ENCODE measurements at regions not wholly inside any gene's neighbourhood (a gene's known extent, or its start where the extent isn't known, plus 50 kb on each side); places are given as distances from the start of the nearest gene placed in this dataset.

GRCh38 chr4:157983300-157983699, 189.5 kb downstream of the GASK1B start:
- TF ChIP-seq, protein P1, sequence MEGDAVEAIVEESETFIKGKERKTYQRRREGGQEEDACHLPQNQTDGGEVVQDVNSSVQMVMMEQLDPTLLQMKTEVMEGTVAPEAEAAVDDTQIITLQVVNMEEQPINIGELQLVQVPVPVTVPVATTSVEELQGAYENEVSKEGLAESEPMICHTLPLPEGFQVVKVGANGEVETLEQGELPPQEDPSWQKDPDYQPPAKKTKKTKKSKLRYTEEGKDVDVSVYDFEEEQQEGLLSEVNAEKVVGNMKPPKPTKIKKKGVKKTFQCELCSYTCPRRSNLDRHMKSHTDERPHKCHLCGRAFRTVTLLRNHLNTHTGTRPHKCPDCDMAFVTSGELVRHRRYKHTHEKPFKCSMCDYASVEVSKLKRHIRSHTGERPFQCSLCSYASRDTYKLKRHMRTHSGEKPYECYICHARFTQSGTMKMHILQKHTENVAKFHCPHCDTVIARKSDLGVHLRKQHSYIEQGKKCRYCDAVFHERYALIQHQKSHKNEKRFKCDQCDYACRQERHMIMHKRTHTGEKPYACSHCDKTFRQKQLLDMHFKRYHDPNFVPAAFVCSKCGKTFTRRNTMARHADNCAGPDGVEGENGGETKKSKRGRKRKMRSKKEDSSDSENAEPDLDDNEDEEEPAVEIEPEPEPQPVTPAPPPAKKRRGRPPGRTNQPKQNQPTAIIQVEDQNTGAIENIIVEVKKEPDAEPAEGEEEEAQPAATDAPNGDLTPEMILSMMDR (IDR thresholded peaks at IDR 0.05; ENCODE audit: insufficient read depth, low read length), result no peak
- no peak overlapping the region for H3K4me3 ChIP-seq (ENCODE audit: low read depth, low read length)
- DNase-seq (ENCODE audit: low read depth), result no peak

DNA sequence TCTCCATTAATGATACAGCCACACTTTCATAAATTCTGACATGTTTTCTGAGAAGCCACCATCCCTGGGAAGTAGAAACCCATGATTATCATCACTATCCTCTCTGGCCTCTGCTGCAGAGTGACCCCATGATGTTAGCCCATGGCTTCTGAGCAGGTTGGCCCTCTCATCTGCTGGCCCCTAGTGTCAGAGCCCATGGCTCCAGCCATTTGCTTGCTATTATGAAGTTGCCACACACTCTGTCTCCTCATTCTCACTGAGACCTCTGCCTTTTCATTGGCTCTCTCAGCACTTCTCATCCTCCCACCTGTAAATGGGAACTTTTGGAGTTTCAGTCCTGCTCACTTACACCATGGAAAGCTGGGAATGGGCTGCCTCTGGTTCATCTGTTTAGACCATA, 192.7 kb downstream of the GASK1B start:
- no peak for DNase-seq (ENCODE audit: low read depth)
- H3K4me3 ChIP-seq (ENCODE audit: low read depth, low read length), result no peak overlapping the region
- TF ChIP-seq, protein P1 (IDR thresholded peaks at IDR 0.05; ENCODE audit: insufficient read depth, low read length), result no peak

DNA sequence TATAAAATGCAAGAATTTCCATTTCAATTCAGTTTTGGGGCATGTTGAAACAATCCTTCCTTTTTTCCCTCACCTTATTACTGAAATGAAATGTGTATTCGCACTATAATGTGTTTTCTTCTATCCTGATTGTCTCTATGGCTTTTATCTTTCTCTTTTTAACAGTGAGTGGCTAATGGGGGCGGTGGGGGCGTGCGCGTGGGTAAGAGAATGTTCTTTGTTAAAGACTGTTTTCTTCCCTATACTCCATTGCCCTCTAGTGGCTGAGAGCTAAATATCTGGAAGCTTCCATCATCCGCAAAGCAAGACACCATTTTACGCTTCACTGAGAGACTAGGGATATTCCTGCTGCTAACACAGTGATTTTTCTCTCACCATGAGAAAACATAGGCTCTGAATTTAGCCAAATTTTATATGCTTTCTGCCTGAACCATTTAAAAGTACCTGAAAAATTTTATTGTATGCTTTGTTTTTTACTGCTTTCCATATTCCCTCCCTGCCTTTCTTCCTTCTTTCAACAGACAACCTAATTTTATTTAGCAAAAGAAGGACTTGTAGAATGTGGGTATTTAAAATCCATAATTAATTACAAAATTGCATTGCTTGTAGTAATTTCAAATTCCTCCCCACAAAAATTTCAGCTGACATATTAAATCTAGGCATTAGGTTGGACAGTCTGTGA, 194.0 kb downstream of the GASK1B start:
- TF ChIP-seq, protein P1 (IDR thresholded peaks at IDR 0.05; ENCODE audit: insufficient read depth, low read length), result peak; percentile 86
- H3K4me3 ChIP-seq (ENCODE audit: low read depth, low read length), result no peak overlapping the region
- peak; percentile 80 for DNase-seq (ENCODE audit: low read depth)

DNA sequence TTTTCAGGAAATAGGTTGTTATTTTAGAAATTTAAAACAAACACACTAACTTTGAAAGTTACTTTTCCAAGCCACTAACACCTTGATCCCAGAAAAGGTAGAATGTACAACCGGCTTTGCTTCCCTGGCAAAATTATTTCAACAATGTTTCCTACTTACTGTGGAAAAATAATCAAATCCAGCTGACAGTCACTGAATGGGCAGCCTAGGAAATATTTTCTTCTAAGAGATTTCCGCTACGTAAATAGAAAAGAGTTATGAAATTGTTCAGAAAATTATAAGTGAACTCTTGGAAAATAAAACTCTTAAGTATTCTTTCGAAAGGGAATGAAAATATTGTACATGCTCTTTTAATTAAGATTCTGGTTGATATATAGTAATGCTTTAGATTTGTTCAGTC, 195.7 kb downstream of the GASK1B start:
- H3K4me3 ChIP-seq (ENCODE audit: low read depth, low read length), result no peak overlapping the region
- DNase-seq (ENCODE audit: low read depth), result no peak
- TF ChIP-seq, protein P1 (IDR thresholded peaks at IDR 0.05; ENCODE audit: insufficient read depth, low read length), result no peak

DNA sequence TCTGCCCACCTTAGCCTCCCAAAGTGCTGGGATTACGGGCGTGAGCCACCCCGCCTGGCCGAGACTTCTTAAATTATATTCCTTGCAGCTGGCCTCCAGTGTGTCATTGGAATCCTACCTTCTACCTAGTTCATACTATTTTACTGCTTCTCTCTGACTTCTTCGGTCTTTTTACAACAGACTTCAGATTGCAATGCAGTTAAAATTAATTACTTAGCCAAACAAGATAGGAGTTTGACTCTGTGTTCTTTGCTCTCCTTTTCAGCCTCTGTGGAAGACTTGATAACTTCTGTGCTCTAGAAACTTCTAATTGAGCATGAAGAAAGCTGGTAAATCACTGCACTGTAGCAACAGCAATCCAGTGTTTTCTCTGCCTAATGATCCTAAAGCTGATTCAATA, 199.5 kb downstream of the GASK1B start:
- TF ChIP-seq, protein P1 (IDR thresholded peaks at IDR 0.05; ENCODE audit: insufficient read depth, low read length), result no peak
- no peak overlapping the region for H3K4me3 ChIP-seq (ENCODE audit: low read depth, low read length)
- no peak for DNase-seq (ENCODE audit: low read depth)

DNA sequence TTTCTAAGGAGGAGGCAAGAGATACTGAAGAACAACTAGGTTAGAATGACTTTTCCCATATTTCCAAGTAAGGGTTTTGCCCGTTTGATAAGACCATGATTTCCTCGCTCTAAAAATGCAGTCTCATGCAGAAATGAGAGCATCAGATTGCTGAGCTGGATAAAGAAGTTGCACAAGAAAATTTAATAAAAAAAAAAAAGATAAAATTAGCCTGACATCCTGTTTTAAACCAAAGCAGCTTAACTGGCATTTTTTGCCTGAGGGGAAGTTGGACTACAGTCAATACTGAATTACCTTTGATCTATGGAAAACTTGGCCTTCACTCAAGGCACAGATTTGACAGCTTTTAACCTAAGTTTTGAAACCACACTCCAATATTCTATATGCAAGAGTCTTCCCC, 208.4 kb downstream of the GASK1B start:
- TF ChIP-seq, protein P1 (IDR thresholded peaks at IDR 0.05; ENCODE audit: insufficient read depth, low read length), result no peak
- peak; percentile 1 for DNase-seq (ENCODE audit: low read depth)
- no peak overlapping the region for H3K4me3 ChIP-seq (ENCODE audit: low read depth, low read length)

Measured in fibroblast of the aortic adventitia (primary cell).